ENCODE measurements at regions not wholly inside any gene's neighbourhood (a gene's known extent, or its start where the extent isn't known, plus 50 kb on each side); places are given as distances from the start of the nearest gene placed in this dataset.
A peak's percentile ranks its signal among the peaks of the same experiment; 100 is the strongest.

DNA sequence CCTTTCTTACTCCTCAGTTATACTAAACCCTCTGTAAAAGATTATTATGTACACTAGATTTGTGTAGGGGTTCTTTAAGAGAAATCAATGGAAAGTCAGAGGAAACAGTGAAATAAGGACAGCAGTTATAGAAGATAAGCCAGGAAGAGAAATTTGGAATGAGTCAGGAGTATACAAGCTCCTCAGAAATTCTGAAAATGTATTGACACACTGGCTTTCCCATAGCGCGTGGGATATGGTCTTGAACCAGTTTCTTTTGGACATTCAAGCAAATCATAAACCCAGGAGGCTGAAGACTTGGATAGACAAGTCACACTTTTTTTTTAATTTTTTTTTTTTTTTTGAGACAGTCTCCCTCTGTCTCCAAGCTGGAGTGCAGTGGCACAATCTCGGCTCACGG, 316.1 kb upstream of the MMADHC start:
- peak; percentile 31 for DNase-seq (ENCODE audit: low read depth)
- TF ChIP-seq, protein P1, sequence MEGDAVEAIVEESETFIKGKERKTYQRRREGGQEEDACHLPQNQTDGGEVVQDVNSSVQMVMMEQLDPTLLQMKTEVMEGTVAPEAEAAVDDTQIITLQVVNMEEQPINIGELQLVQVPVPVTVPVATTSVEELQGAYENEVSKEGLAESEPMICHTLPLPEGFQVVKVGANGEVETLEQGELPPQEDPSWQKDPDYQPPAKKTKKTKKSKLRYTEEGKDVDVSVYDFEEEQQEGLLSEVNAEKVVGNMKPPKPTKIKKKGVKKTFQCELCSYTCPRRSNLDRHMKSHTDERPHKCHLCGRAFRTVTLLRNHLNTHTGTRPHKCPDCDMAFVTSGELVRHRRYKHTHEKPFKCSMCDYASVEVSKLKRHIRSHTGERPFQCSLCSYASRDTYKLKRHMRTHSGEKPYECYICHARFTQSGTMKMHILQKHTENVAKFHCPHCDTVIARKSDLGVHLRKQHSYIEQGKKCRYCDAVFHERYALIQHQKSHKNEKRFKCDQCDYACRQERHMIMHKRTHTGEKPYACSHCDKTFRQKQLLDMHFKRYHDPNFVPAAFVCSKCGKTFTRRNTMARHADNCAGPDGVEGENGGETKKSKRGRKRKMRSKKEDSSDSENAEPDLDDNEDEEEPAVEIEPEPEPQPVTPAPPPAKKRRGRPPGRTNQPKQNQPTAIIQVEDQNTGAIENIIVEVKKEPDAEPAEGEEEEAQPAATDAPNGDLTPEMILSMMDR (conservative IDR thresholded peaks at IDR 0.05; ENCODE audit: low read length): no peak
- H3K4me3 ChIP-seq (ENCODE audit: low read length): no peak overlapping the region

DNA sequence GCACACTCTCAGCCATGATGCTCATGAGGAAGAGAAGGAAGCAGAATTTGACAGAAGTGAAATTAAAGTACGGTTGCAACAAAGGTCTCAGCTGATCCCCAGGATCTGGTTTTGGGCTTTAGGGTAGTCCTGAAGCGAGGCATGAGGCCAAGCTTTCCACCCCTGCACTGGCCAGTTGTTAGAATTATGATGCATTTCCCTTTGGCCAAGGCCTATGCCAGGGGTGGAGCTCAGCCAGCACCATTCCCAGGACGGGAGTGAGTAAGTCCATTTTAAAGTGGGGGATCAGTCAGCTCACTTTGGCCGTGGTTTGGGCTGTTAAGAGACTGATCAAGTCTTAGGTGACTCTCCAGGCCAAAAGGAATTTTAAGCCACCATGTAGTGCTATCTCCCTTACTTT, 314.5 kb upstream of the MMADHC start:
- DNase-seq (ENCODE audit: low read depth): peak; percentile 58
- TF ChIP-seq, protein P1 (conservative IDR thresholded peaks at IDR 0.05; ENCODE audit: low read length): no peak
- H3K4me3 ChIP-seq (ENCODE audit: low read length): no peak overlapping the region

GRCh38 chr2:149901231-149901859, 313.8 kb upstream of the MMADHC start:
- peak; percentile 18 for DNase-seq (ENCODE audit: low read depth)
- H3K4me3 ChIP-seq (ENCODE audit: low read length): no peak overlapping the region
- TF ChIP-seq, protein P1 (conservative IDR thresholded peaks at IDR 0.05; ENCODE audit: low read length): no peak

GRCh38 chr2:149899390-149899789, 311.8 kb upstream of the MMADHC start:
- no peak overlapping the region for H3K4me3 ChIP-seq (ENCODE audit: low read length)
- no peak for DNase-seq (ENCODE audit: low read depth)
- TF ChIP-seq, protein P1 (conservative IDR thresholded peaks at IDR 0.05; ENCODE audit: low read length): no peak

- TF ChIP-seq, protein P1 (conservative IDR thresholded peaks at IDR 0.05; ENCODE audit: low read length): no peak
- H3K4me3 ChIP-seq (ENCODE audit: low read length): no peak overlapping the region
- DNase-seq (ENCODE audit: low read depth): peak; percentile 80
Measured at GRCh38 chr2:149894760-149895159, 307.2 kb upstream of the MMADHC start.

DNA sequence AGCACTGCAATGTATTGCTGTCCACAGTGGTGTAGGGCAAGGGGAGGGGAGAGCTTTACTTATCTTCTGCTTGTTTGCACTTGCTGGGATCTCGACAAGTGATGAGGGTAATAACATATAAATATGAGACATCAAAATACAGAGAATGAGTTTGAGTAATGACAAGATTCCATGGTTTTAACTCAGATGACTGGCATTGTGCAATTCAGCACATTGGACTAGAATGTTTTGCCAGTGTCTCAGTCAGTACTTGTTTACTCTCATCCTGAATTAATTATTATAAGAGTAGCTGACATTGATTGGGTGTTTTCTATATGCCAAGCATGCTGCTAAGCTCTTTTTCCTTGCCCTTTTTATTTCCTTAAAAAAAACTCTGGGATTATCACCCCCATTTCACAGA, 306.7 kb upstream of the MMADHC start:
- DNase-seq (ENCODE audit: low read depth): peak; percentile 47
- no peak overlapping the region for H3K4me3 ChIP-seq (ENCODE audit: low read length)
- TF ChIP-seq, protein P1 (conservative IDR thresholded peaks at IDR 0.05; ENCODE audit: low read length): no peak

DNA sequence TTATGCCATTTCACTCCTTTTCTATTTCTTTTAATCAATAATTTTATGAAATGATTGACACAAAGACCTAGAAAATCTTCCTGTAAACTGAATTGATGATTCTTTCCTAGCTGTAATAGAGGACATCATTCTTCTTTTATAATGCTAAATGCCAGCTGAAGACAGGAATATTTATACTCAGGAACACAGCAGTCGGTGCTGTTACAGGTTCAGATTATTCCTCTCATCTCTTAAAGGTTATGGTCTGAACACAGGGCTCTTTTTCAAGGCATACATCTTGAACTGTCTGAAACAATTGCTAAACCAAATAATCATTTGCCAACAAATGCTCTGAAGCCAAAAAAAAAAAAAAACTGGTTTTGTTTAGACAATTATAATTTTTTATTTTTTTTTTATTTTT, 305.0 kb upstream of the MMADHC start:
- H3K4me3 ChIP-seq (ENCODE audit: low read length): no peak overlapping the region
- DNase-seq (ENCODE audit: low read depth): no peak
- TF ChIP-seq, protein P1 (conservative IDR thresholded peaks at IDR 0.05; ENCODE audit: low read length): no peak

Data from AG10803 (cell line).